ENCODE measurements at regions not wholly inside any gene's neighbourhood (a gene's known extent, or its start where the extent isn't known, plus 50 kb on each side); places are given as distances from the start of the nearest gene placed in this dataset.

- TF ChIP-seq POLR2A (IDR thresholded peaks at IDR 0.05) (no peak), CTCF (IDR thresholded peaks at IDR 0.05) (no peak)
- Histone ChIP-seq H3K36me3 (ENCODE audit: low read depth, missing control alignments) (no peaks in the 10 kb centered on the region), H3K27me3 (no peaks in the 10 kb centered on the region), H3K4me3 (no peak overlapping the region), H3K9me3 (no peaks in the 10 kb centered on the region), H3K27ac (no peak overlapping the region), H3K4me1 (no peaks in the 10 kb centered on the region)
- intact Hi-C loops (cut with DNase I; ENCODE audit: low total_unique reads), result no loop called here
- no peak for DNase-seq
Observed at GRCh38 chr2:133653056-133653455, 84.8 kb upstream of the NCKAP5 start.

GRCh38 chr2:133654949-133655348 lies 86.7 kb upstream of the NCKAP5 start:
- DNase-seq, result no peak
- intact Hi-C loops (cut with DNase I; ENCODE audit: low total_unique reads), result no loop called here
- H3K27ac ChIP-seq, result no peak overlapping the region
- no peak overlapping the region for H3K4me3 ChIP-seq
- TF ChIP-seq CTCF (IDR thresholded peaks at IDR 0.05), result no peak
- TF ChIP-seq POLR2A (IDR thresholded peaks at IDR 0.05), result no peak
- H3K9me3 ChIP-seq, result no peaks in the 10 kb centered on the region
- H3K36me3 ChIP-seq (ENCODE audit: low read depth, missing control alignments), result no peaks in the 10 kb centered on the region
- H3K4me1 ChIP-seq, result no peaks in the 10 kb centered on the region
- H3K27me3 ChIP-seq, result no peaks in the 10 kb centered on the region

GRCh38 chr2:133655610-133656009 lies 87.3 kb upstream of the NCKAP5 start:
- Histone ChIP-seq H3K4me1 (no peaks in the 10 kb centered on the region), H3K27me3 (no peaks in the 10 kb centered on the region), H3K36me3 (ENCODE audit: low read depth, missing control alignments) (no peaks in the 10 kb centered on the region), H3K4me3 (no peak overlapping the region), H3K27ac (no peak overlapping the region), H3K9me3 (no peaks in the 10 kb centered on the region)
- no peak for DNase-seq
- TF ChIP-seq CTCF (IDR thresholded peaks at IDR 0.05) (no peak), POLR2A (IDR thresholded peaks at IDR 0.05) (no peak)
- 23 to 67% methylated on average over 1 of the region's 1 CpG for WGBS, 2 donors
- intact Hi-C loops (cut with DNase I; ENCODE audit: low total_unique reads), result no loop called here

GRCh38 chr2:133657591-133657990 lies 89.3 kb upstream of the NCKAP5 start:
- 95 to 97% methylated on average over 6 of the region's 6 CpGs for WGBS, 2 donors
- no peaks in the 10 kb centered on the region for H3K36me3 ChIP-seq (ENCODE audit: low read depth, missing control alignments)
- no peak for TF ChIP-seq CTCF (IDR thresholded peaks at IDR 0.05)
- no peak for TF ChIP-seq POLR2A (IDR thresholded peaks at IDR 0.05)
- no peak overlapping the region for H3K4me3 ChIP-seq
- no peaks in the 10 kb centered on the region for H3K9me3 ChIP-seq
- H3K27me3 ChIP-seq, result no peaks in the 10 kb centered on the region
- no peaks in the 10 kb centered on the region for H3K4me1 ChIP-seq
- no peak for DNase-seq
- H3K27ac ChIP-seq, result no peak overlapping the region
- intact Hi-C loops (cut with DNase I; ENCODE audit: low total_unique reads), result no loop called here

- no peaks in the 10 kb centered on the region for H3K9me3 ChIP-seq
- no peaks in the 10 kb centered on the region for H3K27me3 ChIP-seq
- no peak for DNase-seq
- no peak overlapping the region for H3K4me3 ChIP-seq
- TF ChIP-seq CTCF (IDR thresholded peaks at IDR 0.05) (no peak), POLR2A (IDR thresholded peaks at IDR 0.05) (no peak)
- no peak overlapping the region for H3K27ac ChIP-seq
- no peaks in the 10 kb centered on the region for H3K36me3 ChIP-seq (ENCODE audit: low read depth, missing control alignments)
- H3K4me1 ChIP-seq, result no peaks in the 10 kb centered on the region
- 72 to 74% methylated on average over 11 of the region's 11 CpGs for WGBS, 2 donors
- intact Hi-C loops (cut with DNase I; ENCODE audit: low total_unique reads), result no loop called here
Observed at GRCh38 chr2:133658020-133658903, 90.0 kb upstream of the NCKAP5 start.
